GM12878 (cell line): ENCODE measurements at regions not wholly inside any gene's neighbourhood (a gene's known extent, or its start where the extent isn't known, plus 50 kb on each side); places are given as distances from the start of the nearest gene placed in this dataset.

Experiments
- ATAC-seq: fragments of 200-7000 bp; cut with Tn5 transposase; 3 replicates; pipeline ENCODE4 v1.9.1; 2020; ENCODE audit warnings: mild to moderate bottlenecking, moderate library complexity
- BruUV-seq: library from RNA; stranded (reverse); fragments of 400-500 nt; replicated peaks from 2 replicates; lab custom pipeline; 2021; lab: Mats Ljungman, UMichigan
- CTCF ChIA-PET: fragments of 300-600 bp; sonication (Branson Sonifier 250); formaldehyde crosslinking; extraction: SDS; loops from one replicate; lab custom pipeline; 2021; ENCODE audit warnings: inconsistent platforms; lab: Yijun Ruan, JAX
- POLR2A ChIA-PET: fragments of 350-600 bp; formaldehyde crosslinking; extraction: SDS; loops from one replicate; lab custom pipeline; 2021; ENCODE audit warnings: inconsistent platforms; lab: Charles Lee
- RAD21 ChIA-PET: fragments of 300-600 bp; sonication (Branson Sonifier 250); formaldehyde crosslinking; loops from one replicate; lab custom pipeline; 2023; ENCODE audit warnings: antibody characterized with exemption; ENCODE audit not compliant: unreplicated experiment; lab: Charles Lee
- SMC1A ChIA-PET: fragments of 300-600 bp; sonication (Branson Sonifier 250); formaldehyde crosslinking; loops from one replicate; lab custom pipeline; 2023; ENCODE audit not compliant: unreplicated experiment, uncharacterized antibody; lab: Charles Lee
- DNase-seq: peaks from one replicate; pipeline ENCODE4 v3.0.0-alpha.2; 2011; ENCODE audit warnings: low read depth, low spot score
- FAIRE-seq: peaks from 3 replicates; lab custom pipeline; 2011; peaks lifted over from hg19 to GRCh38; lab: Jason Lieb, UNC
- H2AFZ ChIP-seq: 2 replicates; pipeline ENCODE4 v1.6.0; 2011; ENCODE audit warnings: low read depth, low read length, control low read depth; ENCODE audit not compliant: control insufficient read depth
- H3K27ac ChIP-seq: 2 replicates; pipeline ENCODE4 v1.5.1; 2011; ENCODE audit warnings: control low read depth; ENCODE audit not compliant: control insufficient read depth, insufficient read depth
- H3K27me3 ChIP-seq, 2 experiments: replicated peaks in 1 of 2; 2 replicates each; pipeline versions ENCODE4 v1.6.0 to v1.6.1; 2011; ENCODE audit warnings: low read length in 1 of 2; ENCODE audit not compliant: control insufficient read depth in 2 of 2, insufficient read depth in 2 of 2
- H3K36me3 ChIP-seq, 2 experiments: 2 replicates each; pipeline ENCODE4 v1.5.1; 2011; ENCODE audit warnings: low read length in 1 of 2; ENCODE audit not compliant: control insufficient read depth in 2 of 2, insufficient read depth in 2 of 2
- H3K4me1 ChIP-seq: 2 replicates; pipeline ENCODE4 v1.6.1; 2011; ENCODE audit warnings: mild to moderate bottlenecking, low read length, moderate library complexity, mixed read lengths; ENCODE audit not compliant: control insufficient read depth, insufficient read depth
- H3K4me2 ChIP-seq: 2 replicates; pipeline ENCODE4 v1.6.0; 2011; ENCODE audit warnings: control low read depth; ENCODE audit not compliant: control insufficient read depth, insufficient read depth
- H3K4me3 ChIP-seq: fragments of 200-600 bp; sonication (generic); 2 replicates; pipeline ENCODE4 v1.5.1; 2016
- H3K79me2 ChIP-seq: 2 replicates; pipeline ENCODE4 v1.6.0; 2011; ENCODE audit warnings: low read length; ENCODE audit not compliant: control insufficient read depth, insufficient read depth
- H3K9ac ChIP-seq: 2 replicates; pipeline ENCODE4 v1.8.0; 2011; ENCODE audit warnings: low read length, control low read depth, mixed read lengths; ENCODE audit not compliant: control insufficient read depth, insufficient read depth
- H3K9me3 ChIP-seq: replicated peaks from 3 replicates; pipeline ENCODE4 v1.5.1; 2011; ENCODE audit warnings: mild to moderate bottlenecking, low read length; ENCODE audit not compliant: control insufficient read depth, insufficient read depth
- H4K20me1 ChIP-seq: 2 replicates; pipeline ENCODE4 v1.6.0; 2011; ENCODE audit not compliant: control insufficient read depth, insufficient read depth
- CBX3 ChIP-seq: fragments of 200-600 bp; sonication (generic); IDR thresholded peaks from 2 replicates; pipeline ENCODE4 v1.6.1; 2016; ENCODE audit warnings: low read depth, borderline replicate concordance
- CHD4 ChIP-seq: fragments of 200-600 bp; sonication (generic); IDR thresholded peaks from 2 replicates; pipeline ENCODE4 v1.6.1; 2016; ENCODE audit warnings: mild to moderate bottlenecking
- CTCF ChIP-seq, 3 experiments: IDR thresholded peaks in 2 of 3; conservative IDR thresholded peaks in 1 of 3; 2 replicates each; pipeline ENCODE4 v1.5.1; 2011; ENCODE audit warnings: low read depth in 3 of 3, low read length in 3 of 3, mild to moderate bottlenecking in 3 of 3, control low read depth in 2 of 3, moderate library complexity in 2 of 3, inconsistent platforms in 1 of 3, mixed read lengths in 1 of 3; ENCODE audit not compliant: control insufficient read depth in 2 of 3, insufficient read depth in 1 of 3; ENCODE audit errors: extremely low read depth in 1 of 3
- EP300 ChIP-seq, 2 experiments: fragments of 150-350 bp in 1 of 2; IDR thresholded peaks; 2 replicates each; pipeline ENCODE4 v1.6.1; 2011 to 2012; ENCODE audit warnings: low read depth in 2 of 2, low read length in 2 of 2, borderline replicate concordance in 1 of 2, improper control_type of control experiment in 1 of 2, inconsistent platforms in 1 of 2; ENCODE audit not compliant: control insufficient read depth in 1 of 2
- EZH2 ChIP-seq: IDR thresholded peaks from 2 replicates; pipeline ENCODE4 v1.6.1; 2012; ENCODE audit warnings: low read depth, mild to moderate bottlenecking, control low read depth, inconsistent platforms, low read length, borderline replicate concordance; ENCODE audit not compliant: control insufficient read depth
- FOS ChIP-seq: IDR thresholded peaks from 3 replicates; pipeline ENCODE4 v1.6.1; 2011; ENCODE audit warnings: borderline replicate concordance; ENCODE audit not compliant: insufficient read length; ENCODE audit errors: extremely low read depth
- HDGF ChIP-seq: fragments of 450-650 bp; IDR thresholded peaks from 2 replicates; pipeline ENCODE4 v1.6.1; 2016; ENCODE audit warnings: antibody characterized with exemption
- IRF4 ChIP-seq: IDR thresholded peaks from 2 replicates; pipeline ENCODE4 v1.6.1; 2011; ENCODE audit warnings: low read depth, low read length
- KAT2A ChIP-seq: conservative IDR thresholded peaks from 2 replicates; pipeline ENCODE4 v1.6.1; 2011; ENCODE audit warnings: low read depth, low read length; ENCODE audit not compliant: control insufficient read depth
- MTA3 ChIP-seq: IDR thresholded peaks from 2 replicates; pipeline ENCODE4 v1.6.1; 2012; ENCODE audit warnings: low read length, inconsistent platforms, borderline replicate concordance
- MYB ChIP-seq: fragments of 150-350 bp; IDR thresholded peaks from 2 replicates; pipeline ENCODE4 v1.6.1; 2014; ENCODE audit warnings: mild to moderate bottlenecking, low read depth, low read length, borderline replicate concordance
- NFYA ChIP-seq: IDR thresholded peaks from 2 replicates; pipeline ENCODE4 v1.6.1; 2011; ENCODE audit warnings: low read depth, mild to moderate bottlenecking, low read length, improper control_type of control experiment, borderline replicate concordance
- NR2C2 ChIP-seq: IDR thresholded peaks from 2 replicates; pipeline ENCODE4 v1.6.1; 2011; ENCODE audit warnings: borderline replicate concordance, low read depth; ENCODE audit not compliant: control insufficient read depth, insufficient read length
- NR2F1 ChIP-seq: fragments of 450-650 bp; conservative IDR thresholded peaks from 2 replicates; pipeline ENCODE4 v1.6.1; 2017; ENCODE audit warnings: mild to moderate bottlenecking
- SMAD5 ChIP-seq: IDR thresholded peaks from 2 replicates; pipeline ENCODE4 v1.6.1; 2016; ENCODE audit warnings: antibody characterized with exemption, low read depth
- SP1 ChIP-seq: IDR thresholded peaks from one replicate; pipeline ENCODE4 v1.6.1; 2011; ENCODE audit warnings: low read depth, low read length
- TCF12 ChIP-seq: IDR thresholded peaks from 2 replicates; pipeline ENCODE4 v1.6.1; 2011; ENCODE audit warnings: low read depth, mild to moderate bottlenecking, low read length
- ZBTB33 ChIP-seq: fragments of 450-650 bp; IDR thresholded peaks from 2 replicates; pipeline ENCODE4 v1.6.1; 2017; ENCODE audit warnings: mild to moderate bottlenecking
- ZNF207 ChIP-seq: fragments of 450-650 bp; IDR thresholded peaks from 2 replicates; pipeline ENCODE4 v1.6.1; 2014; ENCODE audit warnings: antibody characterized with exemption, mild to moderate bottlenecking, borderline replicate concordance
- ZZZ3 ChIP-seq: IDR thresholded peaks from 2 replicates; pipeline ENCODE4 v1.6.1; 2011; ENCODE audit warnings: low read depth; ENCODE audit not compliant: control insufficient read depth, insufficient read length
- in situ Hi-C: fragments of 300-500 bp; cut with MboI; formaldehyde crosslinking; loops from 9 replicates; pipeline ENCODE4 v1.14.3; 2018; ENCODE audit warnings: mixed read lengths
- intact Hi-C: fragments of 100-400 bp; cut with micrococcal nuclease; formaldehyde crosslinking; loops from one replicate; pipeline ENCODE4 v1.14.2; 2022; ENCODE audit not compliant: unreplicated experiment

- CTCF ChIA-PET, result no interaction called here
- no TSS peak for BruUV-seq
- TF ChIP-seq SP1 (no peak), KAT2A (no peak), NR2C2 (no peak), MTA3 (no peak), MYB (no peak), CBX3 (no peak), CHD4 (no peak), IRF4 (no peak), ZNF207 (no peak), CTCF (IDR thresholded peaks at IDR 0.05 in 2 of 3, conservative IDR thresholded peaks at IDR 0.05 in 1 of 3; ENCODE audit: control insufficient read depth in 2 of 3, extremely low read depth in 1 of 3, insufficient read depth in 1 of 3, low read depth in 3 of 3, low read length in 3 of 3) (no peak), FOS (no peak), SMAD5 (no peak), ZZZ3 (no peak), EZH2 (no peak), TCF12 (no peak), NFYA (no peak), HDGF (no peak), EP300 (IDR thresholded peaks at IDR 0.05; ENCODE audit: borderline replicate concordance in 1 of 2, control insufficient read depth in 1 of 2, low read depth in 2 of 2, low read length in 2 of 2) (no peak), ZBTB33 (no peak), NR2F1 (no peak)
- no peaks in the 10 kb centered on the region for H3K4me1 ChIP-seq
- in situ Hi-C loops (no loop called here), intact Hi-C loops (no loop called here)
- POLR2A ChIA-PET, result no interaction called here
- no peak overlapping the region for H3K27ac ChIP-seq
- H4K20me1 ChIP-seq, result no peaks in the 10 kb centered on the region
- no peaks in the 10 kb centered on the region for H3K9me3 ChIP-seq
- no peaks in the 10 kb centered on the region for H3K36me3 ChIP-seq
- SMC1A ChIA-PET, result no interaction called here
- RAD21 ChIA-PET, result no interaction called here
- no peaks in the 10 kb centered on the region for H3K27me3 ChIP-seq
- FAIRE-seq (no peak), ATAC-seq (no peak), DNase-seq (no peak)
- no peaks in the 10 kb centered on the region for H3K79me2 ChIP-seq
- no peak overlapping the region for H2AFZ ChIP-seq
- H3K4me3 ChIP-seq, result no peak overlapping the region
- no peak overlapping the region for H3K4me2 ChIP-seq
- H3K9ac ChIP-seq, result no peak overlapping the region
Observed at GRCh38 chrX:113455582-113455981, 615.0 kb upstream of the AMOT start.
